Small intestine (tissue), 7 donors: ENCODE measurements at regions not wholly inside any gene's neighbourhood (a gene's known extent, or its start where the extent isn't known, plus 50 kb on each side); places are given as distances from the start of the nearest gene placed in this dataset.
"Not testable (repeated sequence)": the region's sequence is repeated elsewhere in the genome, so short reads cannot be mapped to it uniquely, and the experiment has no call there.

Source experiments
- DNase-seq, 2 donors: peaks; one replicate each; pipeline versions ENCODE4 v3.0.0 to v3.0.0-alpha.2; 2013
- FAIRE-seq: peaks from 2 replicates; lab custom pipeline; 2012; peaks lifted over from hg19 to GRCh38; lab: Jason Lieb, UNC
- H3K27ac ChIP-seq, 3 donors: one replicate each; pipeline ENCODE4 v1.5.1; 2013; ENCODE audit warnings: low read length in 2 of 3, mild to moderate bottlenecking in 2 of 3, control low read depth in 1 of 3, inconsistent platforms in 1 of 3, low read depth in 1 of 3, moderate library complexity in 1 of 3
- H3K27me3 ChIP-seq, 3 donors: one replicate each; pipeline ENCODE4 v1.6.1; 2013; ENCODE audit warnings: low read length in 3 of 3, inconsistent platforms in 1 of 3; ENCODE audit not compliant: control insufficient read depth in 3 of 3, insufficient read depth in 3 of 3
- H3K36me3 ChIP-seq, 3 donors: one replicate each; pipeline ENCODE4 v1.6.1; 2013; ENCODE audit warnings: low read length in 3 of 3, inconsistent platforms in 1 of 3, low read depth in 1 of 3, mild to moderate bottlenecking in 1 of 3, moderate library complexity in 1 of 3; ENCODE audit not compliant: control insufficient read depth in 3 of 3, insufficient read depth in 2 of 3
- H3K4me1 ChIP-seq, 3 donors: one replicate each; pipeline ENCODE4 v1.6.1; 2013; ENCODE audit warnings: low read length in 2 of 3, inconsistent platforms in 1 of 3, low read depth in 1 of 3, mild to moderate bottlenecking in 1 of 3, moderate library complexity in 1 of 3; ENCODE audit not compliant: control insufficient read depth in 3 of 3, insufficient read depth in 2 of 3
- H3K4me3 ChIP-seq, 3 donors: one replicate each; pipeline ENCODE4 v1.5.1; 2013; ENCODE audit warnings: low read length in 3 of 3, control low read depth in 1 of 3, inconsistent platforms in 1 of 3, low read depth in 1 of 3, mild to moderate bottlenecking in 1 of 3, moderate library complexity in 1 of 3
- H3K9me3 ChIP-seq, 2 donors: one replicate each; pipeline ENCODE4 v1.6.1; 2013; ENCODE audit warnings: low read depth in 1 of 2, low read length in 1 of 2; ENCODE audit not compliant: control insufficient read depth in 2 of 2, insufficient read depth in 1 of 2
- WGBS, 3 donors: extraction: QIAGEN DNeasy Blood & Tissue Kit; methylation state at CpG; one replicate each; pipeline ENCODE4 v1.1.7; 2013; 5-methylcytosine and 5-hydroxymethylcytosine counted together
- donor health status: healthy with polysubstance abuse.
- donor health status: control.
- donor health status: control.
- donor health status: Bipolar disorder and iron deficiency.
- donor health status: healthy.

GRCh38 chr1:181249186-181249585 is 160.7 kb downstream of the IER5 start:
- peaks cover 0 to 5% of the 10 kb centered on the region in 2 donors for H3K9me3 ChIP-seq
- H3K27me3 ChIP-seq = peaks cover 0 to 2% (median 0%) of the 10 kb centered on the region in 3 donors
- WGBS, 3 donors = 63 to 85% (median 66%) methylated on average over 3 of the region's 3 CpGs
- FAIRE-seq (no peak), DNase-seq (no peak)
- H3K36me3 ChIP-seq = no peaks in the 10 kb centered on the region
- H3K27ac ChIP-seq = no peak overlapping the region
- no peak overlapping the region for H3K4me3 ChIP-seq
- H3K4me1 ChIP-seq = no peaks in the 10 kb centered on the region

- Histone ChIP-seq H3K27me3 (peaks cover 0 to under 1% (median 0%) of the 10 kb centered on the region in 3 donors), H3K9me3 (peaks cover 0 to 5% of the 10 kb centered on the region in 2 donors), H3K27ac (no peak overlapping the region), H3K4me1 (no peaks in the 10 kb centered on the region), H3K36me3 (no peaks in the 10 kb centered on the region), H3K4me3 (no peak overlapping the region)
- peak; percentile 10 to 59 for DNase-seq
- FAIRE-seq = no peak
- WGBS, 3 donors = 38 to 71% (median 56%) methylated on average over 2 of the region's 2 CpGs
These were observed 161.5 kb downstream of the IER5 start for GRCh38 chr1:181250038-181250437.

GRCh38 chr1:181251001-181251712 is 162.7 kb downstream of the IER5 start:
- no peaks in the 10 kb centered on the region for H3K36me3 ChIP-seq
- FAIRE-seq (no peak), DNase-seq (peak in 1 of 2 donors; percentile 75)
- H3K4me3 ChIP-seq = no peak overlapping the region
- peaks cover 0 to 6% of the 10 kb centered on the region in 2 donors for H3K9me3 ChIP-seq
- 14 to 48% (median 21%) methylated on average over 5 of the region's 5 CpGs for WGBS, 3 donors
- H3K27me3 ChIP-seq = no peaks in the 10 kb centered on the region
- no peaks in the 10 kb centered on the region for H3K4me1 ChIP-seq
- no peak overlapping the region for H3K27ac ChIP-seq

GRCh38 chr1:181251713-181252075 is 163.2 kb downstream of the IER5 start:
- peaks cover 0 to 4% of the 10 kb centered on the region in 2 donors for H3K9me3 ChIP-seq
- no peak overlapping the region for H3K4me3 ChIP-seq
- H3K36me3 ChIP-seq = no peaks in the 10 kb centered on the region
- H3K4me1 ChIP-seq = no peaks in the 10 kb centered on the region
- 40 to 55% (median 41%) methylated on average over 6 of the region's 6 CpGs for WGBS, 3 donors
- H3K27ac ChIP-seq = no peak overlapping the region
- H3K27me3 ChIP-seq = no peaks in the 10 kb centered on the region
- no peak for DNase-seq
- no peak for FAIRE-seq

- H3K4me1 ChIP-seq, H3K36me3 ChIP-seq, H3K27ac ChIP-seq, H3K9me3 ChIP-seq, DNase-seq, FAIRE-seq, H3K27me3 ChIP-seq, H3K4me3 ChIP-seq: not testable (repeated sequence)
- 44 to 48% (median 47%) methylated on average over 2 of the region's 2 CpGs for WGBS, 3 donors
These were observed 165.1 kb downstream of the IER5 start for GRCh38 chr1:181253601-181254000.

- Histone ChIP-seq H3K9me3 (peaks cover 0 to 4% of the 10 kb centered on the region in 2 donors), H3K36me3 (no peaks in the 10 kb centered on the region), H3K27me3 (peaks cover 0 to 2% (median 0%) of the 10 kb centered on the region in 3 donors), H3K27ac (no peak overlapping the region), H3K4me3 (no peak overlapping the region), H3K4me1 (no peaks in the 10 kb centered on the region)
- DNase-seq (no peak), FAIRE-seq (no peak)
- WGBS, 3 donors = 48 to 69% (median 64%) methylated on average over 2 of the region's 2 CpGs
These were observed 166.9 kb downstream of the IER5 start for GRCh38 chr1:181255270-181255929.

- WGBS, 3 donors = 75 to 86% (median 76%) methylated on average over 5 of the region's 5 CpGs
- H3K36me3 ChIP-seq = no peaks in the 10 kb centered on the region
- peaks cover 0 to 2% (median 0%) of the 10 kb centered on the region in 3 donors for H3K27me3 ChIP-seq
- FAIRE-seq (no peak), DNase-seq (no peak)
- no peaks in the 10 kb centered on the region for H3K4me1 ChIP-seq
- no peak overlapping the region for H3K4me3 ChIP-seq
- no peak overlapping the region for H3K27ac ChIP-seq
- H3K9me3 ChIP-seq = peaks cover 0 to 4% of the 10 kb centered on the region in 2 donors
These were observed 168.6 kb downstream of the IER5 start for GRCh38 chr1:181257117-181257516.

- DNase-seq = no peak
- H3K4me1 ChIP-seq = no peaks in the 10 kb centered on the region
- H3K27me3 ChIP-seq = peaks cover 0 to 2% (median 0%) of the 10 kb centered on the region in 3 donors
- peaks cover 0 to 4% of the 10 kb centered on the region in 2 donors for H3K9me3 ChIP-seq
- H3K4me3 ChIP-seq = no peak overlapping the region
- FAIRE-seq = no peak
- 62 to 64% (median 63%) methylated on average over 5 of the region's 5 CpGs for WGBS, 3 donors
- H3K27ac ChIP-seq = no peak overlapping the region
- H3K36me3 ChIP-seq = no peaks in the 10 kb centered on the region
These were observed 170.7 kb downstream of the IER5 start for GRCh38 chr1:181259026-181259745.
